Amniotic epithelial cell (primary cell): ENCODE measurements at regions not wholly inside any gene's neighbourhood (a gene's known extent, or its start where the extent isn't known, plus 50 kb on each side); places are given as distances from the start of the nearest gene placed in this dataset.
A peak's percentile ranks its signal among the peaks of the same experiment; 100 is the strongest.
"Not testable (repeated sequence)": the region's sequence is repeated elsewhere in the genome, so short reads cannot be mapped to it uniquely, and the experiment has no call there.

Source experiments
- DNase-seq: peaks from one replicate; pipeline ENCODE4 v3.0.0-alpha.2; 2010; ENCODE audit warnings: low read depth

DNA sequence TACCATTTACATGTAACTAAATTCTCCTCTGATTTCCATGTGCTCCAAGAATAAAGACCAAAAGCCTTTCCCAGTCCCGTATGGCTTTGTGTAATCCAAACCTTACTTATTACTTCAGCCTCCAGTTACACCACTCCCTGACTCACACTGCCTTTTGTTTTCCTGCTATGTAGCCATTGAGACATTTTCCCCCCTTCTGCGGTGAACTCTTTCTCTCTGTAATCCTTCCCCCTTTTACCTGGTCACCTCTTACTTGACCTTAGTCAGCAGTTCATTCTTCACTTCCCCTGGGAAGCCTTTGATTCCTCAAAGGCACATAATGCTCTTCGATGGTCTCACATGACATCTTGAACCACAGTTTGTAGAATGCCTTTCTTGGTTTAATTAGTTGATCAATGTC, 256.0 kb upstream of the FANCL start:
- peak; percentile 69 for DNase-seq

DNA sequence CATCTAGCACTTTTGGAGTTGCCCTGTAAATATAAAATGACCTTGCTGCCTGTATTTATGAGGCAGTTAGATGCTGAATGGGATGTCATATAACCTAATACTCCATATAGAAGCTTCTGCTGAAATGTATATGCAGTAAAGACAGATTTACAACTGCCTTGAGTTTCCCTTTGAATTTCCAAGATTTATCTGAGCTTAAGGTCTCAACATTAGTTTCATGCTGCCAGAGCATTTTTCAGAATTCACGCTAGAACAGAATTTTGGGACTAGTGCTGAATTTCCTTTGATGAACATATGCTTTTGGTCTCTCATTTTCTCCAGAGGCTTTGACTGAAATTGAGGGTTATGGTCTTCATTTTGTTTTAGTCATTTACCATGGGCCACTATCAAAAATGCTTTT, 254.7 kb upstream of the FANCL start:
- DNase-seq, result no peak

DNA sequence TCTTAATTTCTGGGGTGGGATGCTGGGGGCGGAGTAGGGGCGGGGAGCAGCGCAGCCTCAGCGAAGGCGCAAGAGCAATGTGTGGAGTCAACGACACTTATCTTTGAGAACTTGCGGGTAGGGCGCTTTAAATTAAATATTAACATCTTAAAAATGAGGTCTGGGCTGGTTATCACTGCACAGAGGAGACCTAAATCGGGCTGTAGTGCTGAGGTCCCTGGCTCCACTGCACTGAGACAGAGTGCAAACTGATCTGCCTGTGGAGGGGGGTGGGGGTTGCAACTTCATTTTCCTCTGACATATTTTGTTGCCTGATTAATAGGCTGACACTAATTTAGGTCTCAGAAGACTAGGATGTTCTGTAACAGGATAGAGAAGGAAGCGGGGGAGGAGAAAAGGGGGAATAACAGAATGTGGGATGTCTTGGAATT, 253.0 kb upstream of the FANCL start:
- no peak for DNase-seq

DNA sequence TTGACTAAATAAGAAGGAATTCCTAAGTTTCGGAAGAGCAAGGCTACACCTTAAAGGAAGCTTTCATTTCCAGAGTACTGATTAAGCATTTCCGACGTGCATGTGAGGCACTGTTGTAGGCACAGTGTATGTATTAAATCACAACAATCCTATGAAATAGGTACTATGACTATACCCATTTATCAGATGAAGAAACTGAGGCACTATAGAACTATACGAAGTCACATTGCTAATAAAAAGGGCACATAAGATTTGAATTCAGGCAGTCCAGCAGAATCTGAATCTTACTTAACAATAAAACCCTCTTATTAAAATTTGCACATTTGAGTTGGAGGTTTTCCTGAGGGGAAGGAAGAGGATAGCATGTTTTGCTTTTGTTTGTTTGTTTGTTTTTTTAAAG, 243.5 kb upstream of the FANCL start:
- DNase-seq, result no peak

DNA sequence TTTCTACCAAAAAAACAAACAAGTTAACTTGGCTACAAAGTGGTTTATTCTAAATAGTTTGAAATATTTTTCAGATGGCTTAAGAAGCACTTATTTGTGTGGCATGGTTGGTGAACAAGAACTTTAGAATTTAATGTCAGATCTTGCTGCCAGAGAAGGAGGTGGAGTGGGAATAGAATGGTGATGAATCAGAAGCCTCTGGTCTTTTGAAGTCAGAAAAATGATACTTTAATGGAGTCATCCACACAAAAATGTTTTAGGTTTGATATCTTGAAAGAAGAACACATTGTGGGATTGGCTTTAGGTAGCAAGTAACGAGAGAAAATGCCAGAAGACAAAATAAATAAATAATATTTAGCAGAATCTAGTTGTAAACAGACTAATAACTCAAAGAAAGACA, 243.1 kb upstream of the FANCL start:
- DNase-seq, result peak; percentile 88

DNA sequence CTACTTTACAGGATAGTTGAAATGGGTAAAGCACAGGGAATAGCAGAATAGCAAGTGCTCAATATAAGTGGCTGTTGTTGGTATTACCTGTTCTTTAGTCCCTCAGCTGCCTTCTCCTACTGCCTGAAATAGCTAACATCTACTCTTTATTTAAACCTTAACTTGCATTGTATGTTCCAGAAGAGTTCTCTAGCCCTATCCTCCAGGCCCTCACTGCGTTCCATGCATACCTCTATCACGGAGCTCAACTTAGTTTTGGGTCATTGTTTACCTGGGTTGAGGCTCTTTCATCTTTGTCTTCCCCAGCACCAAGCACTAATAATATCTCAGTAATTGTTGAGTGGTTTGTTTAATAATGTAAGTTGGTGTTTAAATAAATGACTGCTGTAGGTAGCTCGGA, 242.2 kb upstream of the FANCL start:
- no peak for DNase-seq

DNA sequence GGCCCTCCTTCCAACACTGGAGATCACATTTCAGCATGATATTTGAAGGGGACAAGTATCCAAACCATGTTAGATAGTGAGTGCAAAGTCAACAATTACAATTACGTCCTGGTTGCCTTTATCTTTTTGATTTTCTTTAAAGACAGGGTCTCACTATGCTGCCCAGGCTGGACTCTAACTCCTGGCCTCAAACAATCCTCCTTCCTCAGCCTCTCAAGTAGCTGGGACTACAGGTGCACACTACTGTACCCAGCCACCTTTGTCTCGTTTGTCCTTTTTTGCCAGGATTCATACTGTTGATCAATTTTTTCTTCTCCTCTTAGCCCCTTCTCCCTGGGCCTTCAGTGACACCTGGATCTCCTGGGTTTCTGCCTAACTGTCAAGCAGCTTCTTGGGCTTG, 240.5 kb upstream of the FANCL start:
- no peak for DNase-seq

DNA sequence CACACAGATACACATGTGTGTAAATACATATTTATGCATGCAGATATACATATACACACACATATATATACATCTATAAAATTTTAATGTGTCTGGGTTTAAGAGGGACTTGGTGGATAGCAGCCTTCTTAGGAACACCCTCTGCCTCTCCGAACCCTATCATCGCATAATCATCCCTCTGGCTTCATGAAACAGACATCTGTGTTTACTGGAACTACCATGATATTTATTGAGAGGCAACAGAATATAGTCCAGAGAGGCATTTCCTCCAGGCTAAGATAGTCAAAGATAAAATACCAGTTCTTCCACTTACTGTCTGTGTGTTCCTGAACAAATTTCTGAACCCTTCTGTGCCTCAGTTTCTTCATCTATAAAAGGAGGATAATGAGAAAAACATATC, 239.0 kb upstream of the FANCL start:
- DNase-seq, result no peak

DNA sequence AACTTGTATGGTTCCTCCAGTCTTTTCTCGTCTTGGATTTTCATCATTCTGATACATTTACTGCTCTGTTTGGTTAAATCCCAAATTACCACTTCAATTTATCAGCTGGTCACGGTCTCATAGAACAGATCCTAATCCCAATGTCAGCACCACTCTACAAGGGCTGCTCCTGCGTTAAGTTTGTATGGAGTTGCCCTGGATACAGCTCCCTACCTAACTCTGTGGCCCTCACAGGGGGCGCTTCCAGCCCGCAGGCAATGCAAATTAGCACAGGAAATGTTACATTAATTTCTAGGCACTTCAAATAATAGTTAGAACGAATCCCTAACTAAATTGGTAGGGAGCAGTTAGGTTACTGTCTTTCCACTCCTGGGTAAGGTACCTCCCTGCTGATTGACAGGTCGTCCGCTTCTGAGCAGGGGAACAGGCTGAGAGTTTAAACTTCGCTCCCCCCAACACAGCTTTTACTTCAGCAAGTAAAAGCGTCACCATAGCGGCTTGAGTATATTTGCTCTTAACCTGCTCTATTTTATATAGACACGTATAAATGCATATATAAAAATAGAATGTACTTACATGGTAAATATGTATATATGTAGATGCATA, 238.5 kb upstream of the FANCL start:
- no peak for DNase-seq

DNA sequence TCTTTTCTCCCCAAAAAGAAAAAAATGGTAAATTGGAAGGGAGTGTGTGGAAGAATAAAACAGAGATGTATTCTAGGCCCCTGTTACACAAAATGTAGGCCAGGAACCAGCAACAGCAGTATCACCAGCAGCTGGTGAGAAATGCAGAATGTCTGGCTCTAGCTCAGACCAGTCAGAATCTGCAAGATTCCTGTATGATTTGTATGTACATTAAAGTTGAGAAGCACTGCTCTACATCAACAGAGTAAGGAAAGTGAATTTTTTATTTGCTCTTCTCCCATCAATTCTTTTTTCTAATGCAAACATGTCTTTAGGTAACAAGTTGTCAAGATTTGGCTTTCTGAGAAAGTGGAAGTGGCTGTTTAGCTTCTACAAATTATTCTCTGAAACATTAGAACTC, 235.4 kb upstream of the FANCL start:
- DNase-seq, result no peak

DNA sequence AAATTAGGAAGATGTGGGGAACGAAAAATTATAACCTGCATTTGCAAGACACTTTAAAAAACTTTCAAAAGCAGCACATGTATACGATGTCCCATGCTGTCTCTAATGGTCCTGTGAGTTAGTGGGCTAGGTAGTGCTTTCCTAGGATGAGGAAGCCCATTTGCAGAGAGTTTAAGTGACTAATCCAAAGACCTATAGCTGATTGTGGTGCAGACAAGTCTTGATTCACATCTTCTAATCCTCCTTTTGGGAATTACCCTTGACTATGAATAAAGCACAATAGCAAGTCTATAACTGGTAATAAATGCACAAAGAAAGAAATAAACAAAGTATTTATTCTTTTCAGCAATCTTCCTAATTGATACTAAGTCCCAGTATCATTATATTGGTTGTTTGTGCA, 234.6 kb upstream of the FANCL start:
- no peak for DNase-seq

DNA sequence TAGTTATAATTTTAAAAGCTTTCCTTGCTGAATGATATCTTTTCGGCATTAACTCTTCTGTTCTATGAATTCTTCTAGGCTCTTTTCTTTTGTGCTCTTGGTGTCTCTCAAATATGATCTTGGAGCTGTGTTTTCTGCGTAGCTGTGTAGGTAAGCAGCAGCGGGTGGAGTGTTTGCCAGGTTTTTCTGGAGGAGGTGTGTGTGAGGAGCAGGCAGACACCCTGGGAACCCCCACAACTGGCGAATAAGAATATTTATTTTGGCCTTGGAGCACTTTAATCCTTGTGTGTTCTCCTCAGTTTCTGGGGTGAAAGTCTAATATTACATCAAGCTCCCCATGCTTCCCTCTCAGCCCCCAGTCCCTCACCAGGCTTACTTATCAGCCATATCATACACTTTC, 232.0 kb upstream of the FANCL start:
- DNase-seq, result no peak

DNA sequence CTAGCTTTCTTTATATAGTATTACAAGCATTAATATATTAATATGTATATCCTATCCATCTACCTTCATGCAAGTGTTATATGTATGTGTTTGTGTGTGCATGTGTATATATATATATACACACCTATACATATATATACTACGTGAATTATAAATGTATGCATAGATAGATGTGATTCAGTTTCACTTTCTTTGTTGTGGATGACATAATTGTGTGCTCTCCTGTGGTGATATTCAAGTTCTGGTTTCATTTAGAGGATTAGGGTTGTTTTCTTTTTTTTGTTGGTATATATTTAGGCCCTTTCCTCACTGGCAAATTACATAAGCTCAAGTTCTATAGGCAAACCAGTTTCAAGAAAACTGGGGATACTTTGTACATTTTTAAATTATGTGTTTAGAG, 225.7 kb upstream of the FANCL start:
- DNase-seq, result no peak

DNA sequence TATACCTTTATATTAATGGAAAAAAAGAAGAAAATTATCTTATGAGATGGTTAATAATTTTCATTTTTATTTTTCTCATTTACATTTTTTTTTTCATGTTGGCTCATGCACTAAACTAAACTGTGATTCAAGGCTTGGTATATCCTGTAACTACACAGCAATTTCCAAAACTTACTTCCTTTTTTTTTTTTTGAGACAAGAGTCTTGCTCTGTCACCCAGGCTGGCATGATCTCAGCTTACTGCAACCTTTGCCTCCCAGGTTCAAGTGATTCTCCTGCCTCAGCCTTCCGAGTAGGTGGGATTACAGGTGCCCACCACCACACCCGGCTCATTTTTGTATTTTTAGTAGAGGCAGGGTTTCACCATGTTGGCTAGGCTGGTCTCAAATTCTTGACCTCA, 224.9 kb upstream of the FANCL start:
- not testable (repeated sequence) for DNase-seq

DNA sequence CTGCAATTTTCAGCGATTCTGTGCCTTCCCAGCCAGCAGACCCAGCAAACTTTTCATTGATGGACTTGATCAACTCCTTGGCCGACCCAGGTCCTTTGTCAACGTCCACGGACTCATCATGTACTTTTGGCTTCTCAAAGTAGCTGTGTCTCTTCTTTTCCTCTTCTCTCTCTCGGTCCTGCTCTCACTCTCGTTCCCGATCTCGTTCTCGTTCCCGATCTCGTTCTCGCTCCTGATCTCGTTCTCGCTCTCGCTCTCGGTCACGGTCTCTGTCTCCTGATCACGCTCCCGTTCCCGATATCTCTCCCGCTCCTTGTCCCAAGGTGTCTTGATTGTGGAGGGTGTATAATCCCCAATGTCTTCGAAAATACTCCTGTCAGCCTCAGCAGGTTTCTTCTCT, 219.5 kb upstream of the FANCL start:
- DNase-seq, result no peak

DNA sequence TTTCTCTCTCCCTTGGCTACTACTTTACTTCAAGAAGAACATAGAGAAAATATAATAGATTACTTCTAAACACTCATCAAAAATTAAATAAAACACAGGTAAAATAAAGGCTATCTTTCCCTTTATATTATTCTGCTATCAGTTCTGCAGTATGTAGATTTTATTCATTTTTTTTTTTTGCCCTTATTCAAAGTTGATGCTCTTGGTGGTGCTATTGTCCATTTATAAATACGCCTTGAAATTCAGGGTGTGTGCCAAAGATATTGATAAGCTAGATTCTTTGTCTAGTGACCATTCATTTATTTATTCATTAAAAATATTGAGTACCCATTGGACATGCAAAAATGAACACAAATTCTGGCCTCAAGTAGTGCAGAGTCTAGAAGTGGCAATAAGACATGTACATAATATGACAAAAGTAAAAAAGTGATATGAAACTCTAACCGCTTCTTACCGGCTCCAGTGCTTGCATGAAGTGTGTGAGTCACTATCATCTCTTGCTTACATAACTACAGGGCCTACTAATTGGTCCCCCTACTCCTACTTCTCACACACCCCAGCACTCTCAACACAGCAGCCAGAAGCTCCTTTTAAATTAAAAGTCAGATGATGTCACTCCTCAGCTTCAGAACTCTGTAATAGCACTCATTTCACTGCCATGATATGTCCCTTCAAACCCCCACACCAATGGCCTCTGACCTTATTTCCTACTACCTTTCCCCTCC, 208.3 kb upstream of the FANCL start:
- no peak for DNase-seq

DNA sequence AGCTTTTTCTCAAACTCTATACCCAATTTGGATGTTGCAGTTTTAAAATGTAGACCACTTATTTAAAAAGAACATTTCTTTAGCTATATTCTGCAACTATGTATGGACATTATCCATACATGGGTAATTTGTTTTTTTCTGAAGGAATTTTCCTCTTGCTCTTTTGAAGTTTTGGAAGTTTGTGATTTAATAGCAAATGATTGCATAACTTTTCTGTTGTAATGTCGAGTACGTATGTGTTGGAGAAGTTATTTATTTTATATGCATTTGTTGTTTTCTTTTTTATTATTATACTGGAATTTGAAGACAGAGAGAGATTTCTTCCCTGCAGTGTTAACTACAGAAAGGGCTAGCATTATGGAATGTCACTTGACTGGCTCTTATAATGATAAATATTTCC, 207.7 kb upstream of the FANCL start:
- no peak for DNase-seq

DNA sequence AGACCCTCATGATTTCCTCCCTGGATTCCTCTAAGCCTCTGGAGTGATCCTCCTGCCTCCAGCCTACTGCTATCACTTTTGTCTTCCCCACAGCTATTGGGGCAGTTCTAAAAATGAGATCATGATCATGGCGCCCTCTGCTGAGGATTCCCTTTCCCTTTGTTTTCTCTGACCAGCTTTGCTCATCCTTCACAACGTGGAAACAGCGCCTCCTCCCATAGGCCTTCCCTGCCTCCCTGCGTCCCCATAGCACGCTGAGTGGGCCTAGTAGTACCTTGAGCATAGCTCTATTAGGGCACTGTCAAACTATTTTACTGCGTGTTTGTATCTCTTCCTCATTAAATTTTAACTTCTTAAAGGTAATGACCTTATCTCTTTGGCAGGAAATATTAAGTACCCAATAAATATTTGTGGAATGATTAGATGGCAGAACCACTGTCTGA, 207.0 kb upstream of the FANCL start:
- DNase-seq, result peak; percentile 79

DNA sequence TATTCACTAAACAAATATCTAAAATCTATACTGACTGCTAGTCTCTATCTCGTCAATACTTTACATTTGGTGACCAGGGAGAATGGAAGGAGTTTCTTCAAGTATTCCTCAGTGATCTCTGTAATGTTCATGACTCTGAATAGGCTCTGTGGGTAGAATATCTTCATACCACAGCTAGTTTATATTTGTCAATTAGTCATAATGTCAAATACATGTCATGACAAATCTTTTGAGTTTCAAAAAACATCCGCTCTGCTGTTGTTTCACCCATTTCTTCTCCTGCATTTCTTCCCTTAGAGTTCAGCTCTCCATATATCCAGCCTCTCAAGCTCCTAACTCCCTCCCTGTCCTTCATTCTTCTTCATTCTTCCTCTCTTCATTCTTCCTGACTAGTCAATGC, 206.5 kb upstream of the FANCL start:
- DNase-seq, result no peak

DNA sequence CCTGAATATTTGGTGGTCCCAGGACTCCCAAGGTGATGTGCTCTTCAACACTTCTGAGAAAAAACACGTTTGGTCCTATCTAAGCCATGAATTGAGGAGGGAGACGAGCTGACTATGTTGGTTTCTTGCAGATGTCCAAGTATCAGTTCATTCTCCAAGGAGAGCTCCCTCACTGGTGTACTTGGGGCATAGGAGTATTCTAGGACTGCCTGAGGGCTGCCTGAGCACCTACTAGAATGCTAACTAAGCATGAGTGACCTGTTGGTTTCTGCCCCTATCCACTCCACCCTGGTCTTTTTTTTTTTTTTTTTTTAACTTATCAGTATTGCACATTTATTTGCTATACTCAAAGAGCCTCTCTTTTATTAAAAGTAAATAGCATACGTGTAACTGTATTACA, 200.5 kb upstream of the FANCL start:
- DNase-seq, result no peak

DNA sequence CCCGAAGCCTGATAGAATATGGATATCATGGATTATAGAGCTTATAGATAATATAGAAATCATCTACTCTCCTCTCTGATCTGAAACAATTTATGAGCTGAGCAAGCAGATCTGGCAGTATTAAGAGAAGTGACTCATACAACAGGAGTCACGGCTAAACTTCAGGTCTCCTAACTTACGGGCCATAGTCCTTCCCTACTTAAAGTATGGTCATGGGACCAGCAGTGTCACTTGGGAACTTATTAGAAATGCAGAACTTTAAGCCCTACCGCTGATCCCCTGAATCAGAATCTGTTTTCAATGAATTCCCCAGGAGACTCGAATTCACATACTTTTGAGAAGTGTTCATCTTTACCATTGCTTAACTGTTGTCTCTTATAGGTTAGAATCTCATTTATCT, 195.7 kb upstream of the FANCL start:
- no peak for DNase-seq

DNA sequence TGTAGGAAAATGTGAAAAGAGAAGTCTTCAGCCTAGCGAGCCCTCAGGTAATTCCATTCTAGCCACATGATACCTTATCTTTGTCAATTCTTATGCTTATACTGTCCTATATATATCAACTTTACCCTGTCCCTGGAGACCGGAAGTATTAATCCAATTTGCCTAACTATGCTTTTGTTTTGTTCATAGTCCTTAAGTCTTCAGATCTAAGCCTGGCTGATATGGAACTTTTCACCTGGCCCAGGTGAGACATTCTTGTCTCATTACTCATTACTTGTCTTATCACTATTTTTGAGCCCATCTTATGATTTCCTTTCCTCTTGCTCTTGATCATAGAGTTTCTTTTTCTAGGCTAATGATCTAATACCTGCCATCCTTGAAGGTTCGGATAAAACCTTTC, 194.1 kb upstream of the FANCL start:
- DNase-seq, result no peak

DNA sequence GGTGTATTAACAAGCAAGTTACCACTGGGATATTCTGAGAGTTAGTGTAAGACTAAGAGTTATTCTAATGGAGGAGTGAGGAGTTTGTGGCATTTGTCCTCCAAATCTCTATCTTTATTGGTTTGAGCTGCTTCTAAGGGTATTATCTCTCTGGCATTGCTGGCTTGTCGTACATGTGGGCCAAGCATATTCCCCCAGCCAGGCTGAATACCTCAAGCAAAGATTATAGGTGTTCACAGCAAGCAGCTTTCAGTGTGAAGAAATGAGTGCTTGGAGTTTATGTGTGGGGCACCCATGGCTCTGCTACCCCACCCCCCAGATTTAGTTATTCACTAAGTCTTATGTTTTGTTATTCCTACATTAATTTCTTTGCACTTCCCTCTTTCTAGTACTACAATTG, 193.6 kb upstream of the FANCL start:
- DNase-seq, result no peak

DNA sequence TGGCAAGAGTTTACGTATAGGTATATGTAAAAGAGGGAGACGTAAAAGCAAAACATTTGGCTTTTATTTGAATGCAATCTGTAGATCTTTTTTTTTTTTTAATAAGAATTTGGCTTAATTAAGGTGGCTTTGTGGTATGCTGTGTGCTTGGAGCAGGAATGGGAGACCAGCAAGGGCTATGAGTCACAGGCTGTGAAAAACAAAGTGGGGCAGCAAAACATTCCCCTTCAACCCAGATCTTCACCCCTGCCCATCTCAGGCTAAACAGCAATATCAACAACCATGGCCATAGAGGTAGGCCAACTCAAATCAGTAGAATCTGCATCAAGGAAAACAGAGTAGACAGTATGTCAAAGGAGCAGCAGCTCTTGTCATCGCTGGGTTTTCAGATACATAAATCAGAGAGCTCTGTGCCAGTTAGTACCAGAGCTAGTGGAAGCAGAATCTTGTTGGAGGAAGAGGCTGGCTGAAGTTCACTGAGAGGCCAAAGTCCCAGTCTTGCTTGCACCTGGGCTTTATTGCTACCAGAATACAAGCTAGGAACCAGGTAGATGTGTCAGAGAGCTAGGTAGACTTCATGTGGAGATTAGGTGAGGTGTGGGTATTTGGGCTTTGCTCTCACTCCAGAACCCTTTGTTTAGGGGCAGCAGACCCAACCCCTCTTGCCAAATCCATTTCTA, 191.5 kb upstream of the FANCL start:
- DNase-seq, result no peak
